ENCODE measurements at regions not wholly inside any gene's neighbourhood (a gene's known extent, or its start where the extent isn't known, plus 50 kb on each side); places are given as distances from the start of the nearest gene placed in this dataset.
"Not testable (repeated sequence)": the region's sequence is repeated elsewhere in the genome, so short reads cannot be mapped to it uniquely, and the experiment has no call there.

- DNase-seq = no peak
These were observed 847.1 kb downstream of the FAM181B start for GRCh38 chr11:81886406-81887075.

GRCh38 chr11:81874635-81875034 lies 859.0 kb downstream of the FAM181B start:
- no peak for DNase-seq

DNA sequence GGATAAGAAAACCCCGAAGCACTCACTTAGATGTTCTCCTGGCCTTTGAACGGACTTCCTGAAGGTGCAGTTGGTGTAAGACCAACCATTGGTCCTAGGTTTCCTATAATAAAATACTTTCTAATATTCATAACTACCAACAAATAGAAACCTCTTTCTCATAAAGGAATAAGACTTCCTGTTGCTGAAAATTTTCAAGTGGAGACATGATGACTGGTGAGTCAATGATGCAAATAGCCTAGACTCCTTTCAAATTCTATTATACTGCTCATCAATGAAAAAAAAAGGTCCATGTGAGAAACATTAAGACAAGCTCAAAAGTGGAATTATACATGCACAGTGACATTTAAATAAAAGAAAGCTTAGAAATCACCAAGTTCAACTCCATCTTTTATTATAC lies 862.8 kb downstream of the FAM181B start:
- DNase-seq = no peak

GRCh38 chr11:81870066-81870412 lies 863.6 kb downstream of the FAM181B start:
- no peak for DNase-seq

DNA sequence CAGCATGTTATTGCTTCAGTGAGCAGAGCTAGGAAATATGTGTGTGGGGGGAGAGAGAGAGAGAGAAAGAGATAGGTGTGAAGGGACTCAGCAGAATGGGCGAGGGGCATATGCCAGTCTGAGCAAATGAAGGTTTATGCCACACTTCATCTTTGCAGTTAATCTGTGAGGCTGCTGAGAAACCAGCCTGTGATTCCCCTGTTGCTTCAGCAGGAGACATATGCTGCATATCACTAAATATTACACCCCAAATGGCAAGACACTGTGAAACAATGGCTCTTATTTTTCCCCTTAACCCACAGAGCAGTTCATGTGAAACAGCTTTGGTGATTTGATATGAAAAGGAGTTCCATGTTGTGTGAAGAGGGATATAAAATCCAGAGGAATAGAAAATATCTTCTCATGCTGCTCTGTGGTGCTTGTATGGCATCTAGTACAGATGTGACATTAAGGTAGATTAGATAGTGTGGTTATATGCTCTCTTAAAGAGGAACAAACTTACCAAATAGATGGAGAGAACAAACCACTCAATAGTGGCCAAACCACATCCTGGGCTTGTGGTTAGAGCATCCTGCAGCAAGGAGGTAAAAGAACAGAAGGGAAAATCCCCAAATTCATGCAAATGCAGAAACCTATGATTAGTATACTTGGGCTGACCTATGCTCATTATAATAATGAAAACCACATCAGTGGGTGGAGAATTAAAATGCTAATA lies 864.2 kb downstream of the FAM181B start:
- no peak for DNase-seq

DNA sequence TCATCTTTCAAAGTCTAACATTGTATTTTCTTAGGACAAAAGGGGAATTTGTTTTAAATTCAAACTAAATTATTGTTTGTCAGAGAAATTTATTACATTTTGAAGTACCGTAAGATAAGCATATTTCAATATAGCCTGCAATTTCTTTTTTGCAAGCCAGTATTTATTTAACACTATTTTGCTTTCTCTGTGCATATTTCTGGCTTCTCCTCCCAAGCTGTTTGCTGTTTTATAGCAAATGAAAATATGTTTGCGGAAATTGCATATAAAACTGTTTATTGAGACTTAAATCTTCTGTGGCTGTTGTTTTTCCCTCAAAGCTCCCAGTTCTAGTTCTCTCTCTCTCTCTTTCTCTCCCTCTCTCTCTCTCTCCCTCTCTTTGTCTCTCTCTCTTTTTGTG lies 866.8 kb downstream of the FAM181B start:
- peak; percentile 45 for DNase-seq

DNA sequence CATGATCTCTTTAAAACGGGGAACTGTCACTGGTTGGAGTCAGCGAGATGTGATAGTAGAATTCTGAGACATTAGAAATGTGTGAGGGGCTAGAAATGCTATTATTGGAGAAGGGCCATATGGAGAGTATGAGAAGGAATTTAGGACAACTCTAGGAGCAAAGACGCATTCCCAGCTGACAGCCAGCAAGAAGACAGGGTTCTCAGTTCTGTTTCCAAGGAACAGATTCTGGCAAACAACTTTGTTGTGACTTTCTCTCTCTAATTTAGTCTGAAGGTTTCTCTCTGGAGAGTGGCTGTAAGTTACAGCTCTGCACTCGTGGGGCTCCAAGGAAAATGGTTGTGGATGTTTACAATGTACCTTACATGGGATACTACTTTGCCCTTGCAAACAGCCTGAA lies 876.3 kb downstream of the FAM181B start:
- no peak for DNase-seq

GRCh38 chr11:81853791-81854190 lies 879.9 kb downstream of the FAM181B start:
- DNase-seq = no peak

DNA sequence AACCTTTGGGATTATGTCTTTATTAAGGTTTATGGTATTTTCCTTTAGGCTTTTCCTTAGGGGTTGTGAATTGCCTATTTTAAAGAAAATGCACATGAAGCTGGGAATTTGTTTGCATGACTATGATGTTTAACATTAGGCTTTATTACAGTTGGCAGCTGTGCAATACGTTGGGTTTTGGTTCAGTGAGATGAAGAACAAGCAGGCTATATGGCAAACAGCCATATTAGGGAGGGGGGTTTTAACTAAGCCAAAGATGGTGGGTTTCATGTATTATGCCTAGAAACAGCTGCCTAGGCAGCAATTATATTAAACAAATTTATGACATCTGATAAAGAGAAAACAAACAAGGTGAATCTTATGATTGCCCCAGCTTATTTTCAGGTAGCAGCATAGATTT lies 880.8 kb downstream of the FAM181B start:
- no peak for DNase-seq

- DNase-seq = peak; percentile 52
These were observed 893.3 kb downstream of the FAM181B start for GRCh38 chr11:81840380-81840779.

- DNase-seq = no peak
These were observed 893.7 kb downstream of the FAM181B start for GRCh38 chr11:81839976-81840375.

DNA sequence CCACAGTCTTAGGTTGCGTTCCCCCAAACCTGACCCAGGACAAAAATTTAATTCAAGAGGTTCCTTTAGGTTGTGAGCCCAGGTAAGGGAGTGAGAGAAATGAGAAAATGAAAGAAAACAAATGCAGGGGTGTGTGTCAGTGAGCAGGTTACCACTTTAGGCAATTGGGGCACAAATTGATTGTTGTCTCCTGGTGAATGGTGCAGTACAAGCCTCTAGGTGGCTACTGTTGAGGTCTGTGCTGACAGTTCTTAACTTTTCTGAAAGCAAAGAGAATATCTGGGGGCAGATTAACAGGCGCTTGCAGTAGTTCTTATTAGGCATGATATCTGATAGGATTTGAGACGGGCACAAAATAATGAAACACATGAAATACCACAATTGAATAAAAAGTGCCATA lies 894.6 kb downstream of the FAM181B start:
- DNase-seq = no peak

- DNase-seq = no peak
These were observed 903.7 kb downstream of the FAM181B start for GRCh38 chr11:81829976-81830375.

- no peak for DNase-seq
These were observed 908.3 kb downstream of the FAM181B start for GRCh38 chr11:81825346-81825745.

DNA sequence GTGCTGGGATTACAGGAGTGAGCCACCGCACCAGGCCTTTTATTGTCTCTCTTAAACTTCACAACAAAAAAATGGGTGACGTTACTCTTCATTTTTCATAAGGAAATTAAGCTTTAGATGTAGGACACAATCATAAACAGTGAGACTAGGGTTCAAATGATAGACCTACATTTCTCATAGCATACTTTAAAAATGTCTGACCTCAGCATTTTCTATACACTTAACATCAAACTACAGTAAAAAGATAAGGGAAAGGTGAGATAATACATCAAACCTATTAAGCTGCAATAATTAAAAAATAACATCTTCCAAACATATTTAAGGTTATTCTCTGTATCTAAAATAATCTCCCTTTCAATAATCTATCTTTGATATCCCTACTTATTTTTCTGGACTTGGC lies 914.2 kb downstream of the FAM181B start:
- no peak for DNase-seq

DNA sequence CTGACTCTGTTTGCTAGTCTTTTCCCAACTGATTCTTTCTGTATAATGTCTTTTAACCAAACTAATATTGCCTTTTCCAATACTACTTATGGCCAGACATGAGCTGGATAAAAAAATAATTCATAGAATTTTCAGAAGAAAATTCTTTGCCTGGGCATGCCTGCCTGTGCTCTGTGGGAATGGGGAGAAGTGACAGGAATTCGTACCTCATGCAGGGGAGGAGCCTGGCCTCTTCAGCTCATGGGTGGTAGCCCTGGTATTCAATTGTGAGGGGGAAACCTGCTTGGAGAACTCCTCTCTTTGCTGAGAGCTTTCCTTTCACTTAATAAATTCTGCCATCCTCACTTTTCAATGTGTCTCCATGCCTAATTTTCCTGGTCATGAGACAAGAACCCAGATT lies 928.8 kb downstream of the FAM181B start:
- no peak for DNase-seq

GRCh38 chr11:81802591-81802990 lies 931.1 kb downstream of the FAM181B start:
- DNase-seq = no peak

DNA sequence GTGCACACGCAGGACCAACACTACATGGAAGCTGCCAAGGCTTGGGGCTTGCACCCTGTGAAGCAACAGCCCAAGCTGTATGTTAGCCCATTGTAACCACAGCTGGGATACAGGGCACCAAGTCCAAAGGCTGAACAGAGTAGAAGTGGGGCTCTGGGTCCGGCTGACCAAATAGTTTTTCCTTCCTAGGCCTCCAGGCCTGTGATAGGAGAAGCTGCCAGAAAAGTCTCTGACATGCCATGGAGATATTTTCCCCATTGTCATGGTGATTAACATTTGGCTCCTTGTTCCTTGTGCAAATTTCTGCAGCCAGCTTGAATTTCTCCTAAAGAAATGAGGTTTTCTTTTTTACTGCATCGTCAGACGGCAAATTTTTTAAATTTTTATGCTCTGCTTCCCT lies 941.2 kb downstream of the FAM181B start:
- DNase-seq = no peak

GRCh38 chr11:81787584-81788049 lies 946.0 kb downstream of the FAM181B start:
- peak; percentile 27 for DNase-seq

- no peak for DNase-seq
These were observed 961.5 kb downstream of the FAM181B start for GRCh38 chr11:81772166-81772565.

GRCh38 chr11:81769906-81770305 lies 963.8 kb downstream of the FAM181B start:
- DNase-seq = not testable (repeated sequence)

- no peak for DNase-seq
These were observed 976.6 kb downstream of the FAM181B start for GRCh38 chr11:81756864-81757595.

GRCh38 chr11:81749245-81749644 lies 984.4 kb downstream of the FAM181B start:
- no peak for DNase-seq

All from left kidney (tissue), 1 donor.